Ishikawa (cell line): ENCODE measurements at regions not wholly inside any gene's neighbourhood (a gene's known extent, or its start where the extent isn't known, plus 50 kb on each side); places are given as distances from the start of the nearest gene placed in this dataset.

Source experiments
- CEBPB ChIP-seq: IDR thresholded peaks from 2 replicates; pipeline ENCODE4 v1.6.1; 2012
- CREB1 ChIP-seq: IDR thresholded peaks from 2 replicates; pipeline ENCODE4 v1.6.1; 2012; ENCODE audit warnings: low read depth
- EGR1 ChIP-seq: IDR thresholded peaks from 2 replicates; pipeline ENCODE4 v1.6.1; 2012
- EP300 ChIP-seq: IDR thresholded peaks from 2 replicates; pipeline ENCODE4 v1.6.1; 2012; ENCODE audit warnings: borderline replicate concordance
- FOXM1 ChIP-seq: IDR thresholded peaks from 2 replicates; pipeline ENCODE4 v1.6.1; 2012; ENCODE audit warnings: low read depth, borderline replicate concordance
- MAX ChIP-seq: IDR thresholded peaks from 2 replicates; pipeline ENCODE4 v1.6.1; 2012
- NFIC ChIP-seq: IDR thresholded peaks from 2 replicates; pipeline ENCODE4 v1.6.1; 2012
- RAD21 ChIP-seq: IDR thresholded peaks from 2 replicates; pipeline ENCODE4 v1.6.1; 2012; ENCODE audit warnings: low read depth
- REST ChIP-seq: IDR thresholded peaks from 2 replicates; pipeline ENCODE4 v1.6.1; 2012; ENCODE audit warnings: low read depth, mild to moderate bottlenecking
- TAF1 ChIP-seq: IDR thresholded peaks from 2 replicates; pipeline ENCODE4 v1.6.1; 2012; ENCODE audit warnings: low read depth, mild to moderate bottlenecking
- TCF12 ChIP-seq: IDR thresholded peaks from 2 replicates; pipeline ENCODE4 v1.6.1; 2012; ENCODE audit warnings: low read depth
- TEAD4 ChIP-seq: IDR thresholded peaks from 2 replicates; pipeline ENCODE4 v1.6.1; 2012
- USF1 ChIP-seq: IDR thresholded peaks from 2 replicates; pipeline ENCODE4 v1.6.1; 2012
- YY1 ChIP-seq: IDR thresholded peaks from 2 replicates; pipeline ENCODE4 v1.6.1; 2012; ENCODE audit warnings: low read depth
- ZBTB7A ChIP-seq: IDR thresholded peaks from 2 replicates; pipeline ENCODE4 v1.6.1; 2012; ENCODE audit warnings: low read depth

- TF ChIP-seq ZBTB7A (no peak), RAD21 (no peak), EGR1 (no peak), NFIC (no peak), REST (no peak), TCF12 (no peak), TAF1 (no peak), CEBPB (no peak), CREB1 (no peak), MAX (no peak), USF1 (no peak), YY1 (no peak), FOXM1 (no peak), EP300 (no peak)
Observed at GRCh38 chr10:75292794-75293445, 57.2 kb upstream of the COMTD1 start.

GRCh38 chr10:75291805-75292204 is 56.0 kb upstream of the COMTD1 start:
- TF ChIP-seq EP300 (no peak), CREB1 (no peak), ZBTB7A (no peak), CEBPB (no peak), NFIC (no peak), USF1 (no peak), TEAD4 (no peak), TAF1 (no peak), TCF12 (no peak), FOXM1 (no peak), RAD21 (no peak), REST (no peak)

GRCh38 chr10:75288140-75288711 is 52.5 kb upstream of the COMTD1 start:
- TF ChIP-seq EP300 (no peak), NFIC (no peak), FOXM1 (no peak), REST (no peak), RAD21 (no peak), ZBTB7A (no peak), MAX (no peak), TEAD4 (no peak), CEBPB (no peak), USF1 (no peak), TCF12 (no peak), TAF1 (no peak), CREB1 (no peak), YY1 (no peak)

- no peak for TF ChIP-seq MAX
- TF ChIP-seq TCF12 = no peak
- no peak for TF ChIP-seq RAD21
- no peak for TF ChIP-seq CREB1
- TF ChIP-seq TEAD4 = no peak
- no peak for TF ChIP-seq EGR1
- no peak for TF ChIP-seq TAF1
Observed at GRCh38 chr10:75287697-75288096, 51.9 kb upstream of the COMTD1 start.
